GM19023 (cell line): ENCODE measurements at regions not wholly inside any gene's neighbourhood (a gene's known extent, or its start where the extent isn't known, plus 50 kb on each side); places are given as distances from the start of the nearest gene placed in this dataset.
"Not testable (repeated sequence)": the region's sequence is repeated elsewhere in the genome, so short reads cannot be mapped to it uniquely, and the experiment has no call there.

Source experiments
- ATAC-seq: cut with Tn5 transposase; IDR thresholded peaks from one replicate; pipeline ENCODE4 v1.9.1; 2021; ENCODE audit warnings: mild to moderate bottlenecking, moderate library complexity; ENCODE audit not compliant: unreplicated experiment

DNA sequence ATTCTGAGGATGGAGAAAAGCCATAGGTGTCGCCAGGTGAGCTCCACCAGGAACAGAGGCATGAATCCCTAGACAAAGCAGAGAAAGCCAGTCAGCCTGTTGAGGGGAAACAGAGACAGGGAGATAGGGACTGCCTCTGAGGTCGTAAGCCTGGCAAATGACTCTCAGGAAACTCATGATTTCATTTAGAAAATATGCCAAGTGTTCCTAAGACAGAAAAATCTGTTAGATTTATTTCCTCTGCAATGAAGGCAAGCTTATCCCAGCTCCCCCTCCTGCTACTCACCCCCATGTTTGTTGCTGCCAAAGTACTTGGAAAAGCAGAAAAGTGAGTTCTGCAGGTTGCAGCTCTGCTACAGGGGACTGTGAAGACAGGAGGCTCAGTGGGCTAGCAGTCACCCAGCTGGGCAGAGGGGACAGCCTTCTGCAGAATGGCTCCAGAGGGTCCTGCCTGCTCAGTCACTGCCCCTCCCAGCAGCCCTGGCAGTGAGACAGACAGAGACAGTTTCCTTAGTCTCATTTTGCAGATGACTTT lies 184.3 kb downstream of the ADRA2A start:
- no peak for ATAC-seq

- no peak for ATAC-seq
These were observed 188.5 kb downstream of the ADRA2A start for GRCh38 chr10:111265341-111265740.

- ATAC-seq = no peak
These were observed 189.3 kb downstream of the ADRA2A start for GRCh38 chr10:111266165-111266564.

GRCh38 chr10:111267673-111268072 lies 190.8 kb downstream of the ADRA2A start:
- no peak for ATAC-seq

GRCh38 chr10:111273235-111273634 lies 196.4 kb downstream of the ADRA2A start:
- no peak for ATAC-seq

DNA sequence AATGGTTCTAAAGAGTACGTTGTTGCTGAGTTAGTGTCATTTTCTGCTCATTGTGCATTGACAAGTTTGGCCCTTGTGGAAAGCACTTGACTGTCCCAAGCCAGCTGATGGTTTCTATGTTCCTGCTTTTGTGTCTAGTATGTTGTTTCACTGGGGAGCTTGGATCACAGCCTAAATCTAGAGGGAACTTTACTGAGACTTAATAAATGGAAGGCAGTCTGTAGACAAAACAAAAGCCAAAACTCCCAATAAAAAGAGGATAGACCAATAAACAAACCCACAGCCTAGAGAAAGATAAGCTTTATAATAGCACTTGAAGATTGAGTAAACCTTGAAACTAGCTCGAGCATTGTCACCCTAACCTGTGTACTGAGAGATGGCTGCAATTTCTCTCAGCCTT lies 196.8 kb downstream of the ADRA2A start:
- no peak for ATAC-seq

GRCh38 chr10:111275091-111275490 lies 198.3 kb downstream of the ADRA2A start:
- ATAC-seq = no peak

DNA sequence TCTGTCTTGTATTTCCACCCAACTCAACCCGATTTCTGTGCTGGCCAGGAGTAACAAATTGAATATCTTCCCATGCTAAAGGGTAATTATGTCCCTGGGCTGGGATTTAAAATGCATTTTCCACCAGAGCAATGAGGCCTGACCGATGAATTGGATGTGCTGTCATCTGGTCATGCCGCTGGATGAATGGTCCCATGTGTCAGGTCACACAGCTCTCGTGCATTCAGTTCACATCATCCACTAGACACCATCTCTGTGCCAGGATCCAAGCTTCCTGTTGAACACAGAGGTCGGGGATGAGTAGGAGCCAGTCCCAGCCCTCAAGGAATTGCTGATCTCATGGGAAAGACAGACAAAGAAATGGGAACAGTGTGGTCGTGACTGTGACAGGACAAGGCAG lies 200.8 kb downstream of the ADRA2A start:
- no peak for ATAC-seq

GRCh38 chr10:111278266-111278665 lies 201.4 kb downstream of the ADRA2A start:
- ATAC-seq = no peak

DNA sequence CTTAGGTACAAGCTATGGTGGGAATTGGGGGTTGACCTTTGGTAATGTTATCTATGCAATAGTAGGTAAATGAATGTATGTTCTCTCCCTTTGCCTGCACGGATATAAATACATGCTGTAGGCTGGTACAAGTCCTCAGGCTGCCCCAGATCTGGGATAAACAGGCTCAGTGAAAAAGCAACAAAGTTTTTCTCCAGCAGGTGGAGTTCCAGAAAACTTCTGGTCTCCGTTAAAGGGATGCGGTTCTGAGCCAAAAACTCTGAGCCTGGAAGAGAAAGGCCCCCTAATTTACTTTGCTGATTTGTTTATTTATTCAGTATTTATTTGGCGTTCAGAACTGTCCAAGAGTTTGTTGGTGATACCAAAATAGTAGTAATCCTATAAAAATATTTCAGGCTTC lies 204.7 kb downstream of the ADRA2A start:
- ATAC-seq = no peak

GRCh38 chr10:111289461-111289860 lies 212.6 kb downstream of the ADRA2A start:
- no peak for ATAC-seq

GRCh38 chr10:111290649-111291048 lies 213.8 kb downstream of the ADRA2A start:
- ATAC-seq = no peak

DNA sequence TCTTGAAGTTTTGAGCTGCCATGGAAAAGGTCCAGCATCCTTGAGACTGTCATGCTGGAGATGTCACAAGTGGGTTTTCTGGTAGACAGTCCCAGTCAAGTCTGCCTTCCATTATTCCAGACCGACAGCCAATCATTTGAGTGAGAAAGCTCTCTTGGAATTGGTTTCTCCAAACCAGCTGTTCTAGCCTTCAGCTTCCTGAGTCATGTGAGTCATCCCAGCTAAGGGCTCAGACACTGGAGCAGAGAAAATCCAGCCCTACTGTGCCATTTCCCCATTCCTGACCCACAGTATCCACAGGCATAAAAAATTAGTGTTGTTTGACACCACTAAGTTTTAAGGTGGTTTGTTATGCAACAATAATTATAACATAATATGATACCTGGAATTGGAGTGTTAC lies 219.0 kb downstream of the ADRA2A start:
- no peak for ATAC-seq

DNA sequence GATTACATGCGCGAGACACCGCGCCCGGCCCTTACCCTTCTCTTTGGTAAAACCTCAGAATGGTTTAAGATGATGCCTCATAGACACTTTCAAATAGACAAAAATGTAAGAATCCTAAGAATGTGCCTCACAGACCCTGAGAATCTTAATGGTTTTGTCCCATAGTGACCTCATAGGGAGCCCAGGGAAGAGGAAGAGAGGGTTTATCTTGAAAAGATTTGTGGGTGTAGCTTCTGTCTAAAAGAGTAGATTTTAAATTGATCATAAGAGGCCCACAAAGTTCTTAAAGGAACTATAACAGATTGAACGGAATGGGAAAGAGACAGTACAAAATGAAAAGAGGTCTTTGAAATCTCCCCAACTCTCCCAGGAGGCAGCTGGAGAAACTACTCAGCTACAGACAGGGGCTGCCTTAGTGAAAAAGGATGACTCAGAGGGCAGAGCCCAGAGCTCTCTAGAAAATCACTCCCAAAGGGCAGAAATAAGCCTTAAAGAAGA lies 220.6 kb downstream of the ADRA2A start:
- no peak for ATAC-seq

- no peak for ATAC-seq
These were observed 221.2 kb downstream of the ADRA2A start for GRCh38 chr10:111298031-111298430.

- ATAC-seq = no peak
These were observed 222.2 kb downstream of the ADRA2A start for GRCh38 chr10:111299037-111299436.

DNA sequence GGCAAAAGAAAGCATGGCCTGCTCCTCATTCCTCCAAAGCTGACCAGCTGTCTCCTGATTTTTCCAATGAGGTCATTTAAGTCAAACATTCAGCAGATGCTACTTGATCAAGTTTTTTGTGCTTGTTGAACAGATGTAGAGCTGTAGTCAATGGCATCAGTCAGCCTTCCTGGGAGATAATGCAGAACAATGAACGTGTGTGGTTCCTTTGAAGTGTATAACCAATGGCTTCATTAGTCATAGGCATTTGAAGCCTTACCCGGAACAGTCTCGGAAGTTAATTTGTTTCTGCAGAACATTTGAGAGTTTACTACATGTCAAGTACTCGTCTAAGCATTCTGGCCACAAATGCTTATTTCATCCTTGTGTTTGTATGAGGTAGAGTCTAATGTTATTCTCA lies 227.1 kb downstream of the ADRA2A start:
- ATAC-seq = no peak

DNA sequence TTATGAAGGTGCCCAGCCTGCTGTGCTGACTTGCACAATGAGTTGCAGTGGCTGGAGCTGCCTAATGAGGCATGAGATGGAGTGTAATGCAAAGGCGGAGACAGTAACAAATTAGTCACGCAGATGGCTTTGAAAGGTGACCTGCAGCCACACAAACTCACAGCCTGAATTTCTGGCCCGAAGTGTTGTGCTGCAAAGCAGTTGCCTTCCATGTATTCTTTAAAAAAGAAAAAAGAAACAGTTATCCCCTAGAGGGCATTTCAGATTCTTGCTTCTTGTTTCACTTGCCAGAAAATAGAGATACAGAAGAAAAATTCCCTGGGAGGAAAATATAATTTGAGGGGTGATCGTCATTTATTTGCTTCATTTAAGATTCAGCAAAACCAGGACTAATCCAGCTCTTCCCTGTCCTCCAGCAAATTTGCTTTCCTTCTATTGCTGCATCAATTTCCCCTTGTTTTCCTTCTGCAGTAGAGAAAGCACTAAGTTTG lies 239.9 kb downstream of the ADRA2A start:
- no peak for ATAC-seq

DNA sequence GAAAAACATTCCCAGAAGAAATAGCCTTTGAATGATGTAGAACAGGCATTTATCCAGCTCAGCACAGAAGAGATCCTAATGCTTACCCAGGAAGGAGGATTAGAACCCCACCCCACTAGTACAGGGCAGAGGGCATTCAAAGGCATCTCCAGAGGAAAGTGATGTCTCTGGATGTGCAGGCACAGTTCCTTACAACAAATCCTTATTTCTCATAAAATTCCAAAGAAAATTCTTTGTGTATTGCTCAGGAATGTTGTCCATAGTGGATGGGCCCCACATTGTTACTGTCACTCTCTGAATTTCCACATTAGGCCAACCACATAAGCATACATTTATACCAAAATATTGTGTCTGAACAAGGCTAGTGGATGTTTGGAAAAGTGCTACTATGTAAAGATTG lies 243.0 kb downstream of the ADRA2A start:
- ATAC-seq = no peak

GRCh38 chr10:111323389-111323966 lies 246.6 kb downstream of the ADRA2A start:
- no peak for ATAC-seq

- not testable (repeated sequence) for ATAC-seq
These were observed 255.3 kb downstream of the ADRA2A start for GRCh38 chr10:111332174-111332573.

DNA sequence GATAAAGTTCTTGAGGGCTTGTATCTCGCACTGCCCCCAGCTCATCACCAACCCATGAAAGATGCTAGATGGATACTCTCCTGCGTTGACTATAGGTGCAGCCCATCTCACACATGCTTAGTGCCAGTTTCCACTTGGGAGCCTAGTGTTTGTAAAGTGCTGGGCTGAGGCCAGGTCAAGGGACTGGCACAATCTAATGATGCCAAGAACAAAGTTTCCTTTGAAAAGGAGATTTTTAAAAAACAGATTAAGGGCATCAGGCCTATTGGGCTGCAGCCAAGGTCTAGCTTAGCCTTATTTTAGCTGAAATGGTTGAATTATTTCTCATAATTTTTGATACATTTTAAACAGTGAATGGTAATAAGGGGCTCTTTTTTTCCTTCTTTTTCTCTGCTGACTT lies 259.0 kb downstream of the ADRA2A start:
- ATAC-seq = no peak

GRCh38 chr10:111338035-111338434 lies 261.2 kb downstream of the ADRA2A start:
- no peak for ATAC-seq
